ENCODE measurements at regions not wholly inside any gene's neighbourhood (a gene's known extent, or its start where the extent isn't known, plus 50 kb on each side); places are given as distances from the start of the nearest gene placed in this dataset.

DNA sequence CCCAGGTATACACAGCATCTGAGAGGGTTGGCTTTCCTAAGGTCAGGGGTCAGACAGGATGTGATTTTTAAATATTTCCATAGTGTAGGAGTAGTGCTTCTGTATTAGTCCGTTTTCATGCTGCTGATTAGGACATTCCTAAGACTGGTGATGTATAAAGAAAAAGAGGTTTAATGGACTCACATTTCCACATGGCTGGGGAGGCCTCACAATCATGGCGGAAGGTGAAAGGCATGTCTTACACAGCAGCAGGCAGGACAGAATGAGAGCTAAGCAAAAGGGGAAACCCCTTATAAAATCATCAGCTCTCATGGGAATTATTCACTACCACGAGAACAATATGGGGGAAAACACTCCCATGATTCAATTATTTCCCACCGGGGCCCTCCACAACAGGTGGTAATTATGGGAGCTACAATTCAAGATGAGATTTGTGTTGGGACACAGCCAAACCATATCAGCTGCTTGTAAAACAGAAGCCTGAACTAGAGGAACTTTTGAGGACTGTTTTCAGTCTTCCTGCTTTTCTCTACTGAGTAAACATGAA, 91.0 kb upstream of the MEI4 start:
- H2AFZ ChIP-seq (ENCODE audit: low read depth, low read length): no peak overlapping the region
- no peaks in the 10 kb centered on the region for H3K4me1 ChIP-seq (ENCODE audit: control insufficient read depth, extremely low read depth, insufficient read depth, low read length)
- intact Hi-C loops (cut with micrococcal nuclease): no loop called here
- no peak overlapping the region for H3K9ac ChIP-seq (replicated peaks; ENCODE audit: extremely low read depth, insufficient read depth, low read length)
- DNase-seq (ENCODE audit: low read depth, low spot score) (peak; percentile 54), FAIRE-seq (no peak)
- H3K36me3 ChIP-seq (ENCODE audit: control insufficient read depth in 2 of 2, extremely low read depth in 1 of 2, insufficient read depth in 2 of 2, low read length in 2 of 2): no peaks in the 10 kb centered on the region
- dilution Hi-C loops (cut with MboI; ENCODE audit: extremely low pct_ligation_motif_present, low sequenced_read_pairs): no loop called here
- ChIA-PET CTCF (interaction anchor here (1.2 kb wide), 1 partner anchor 58 kb away, joined by 4 read pairs; no protein-coding TSS in a partner anchor), POLR2A (no interaction called here)
- no peak overlapping the region for H3K4me3 ChIP-seq (replicated peaks in 1 of 3; ENCODE audit: insufficient read depth in 1 of 3, low read depth in 1 of 3, low read length in 3 of 3)
- H3K4me2 ChIP-seq (ENCODE audit: insufficient read depth, low read length): no peak overlapping the region
- H3K9me3 ChIP-seq (replicated peaks; ENCODE audit: control insufficient read depth, insufficient read depth, low read length): no peaks in the 10 kb centered on the region
- no peak for TF ChIP-seq POLR2A (IDR thresholded peaks at IDR 0.05; ENCODE audit: low read depth, low read length)
- TF ChIP-seq EZH2 (IDR thresholded peaks at IDR 0.05; ENCODE audit: borderline replicate concordance, low read depth, low read length, severe bottlenecking): no peak
- TF ChIP-seq MYC (IDR thresholded peaks at IDR 0.05; ENCODE audit: low read depth, low read length): no peak
- TF ChIP-seq, protein P1, sequence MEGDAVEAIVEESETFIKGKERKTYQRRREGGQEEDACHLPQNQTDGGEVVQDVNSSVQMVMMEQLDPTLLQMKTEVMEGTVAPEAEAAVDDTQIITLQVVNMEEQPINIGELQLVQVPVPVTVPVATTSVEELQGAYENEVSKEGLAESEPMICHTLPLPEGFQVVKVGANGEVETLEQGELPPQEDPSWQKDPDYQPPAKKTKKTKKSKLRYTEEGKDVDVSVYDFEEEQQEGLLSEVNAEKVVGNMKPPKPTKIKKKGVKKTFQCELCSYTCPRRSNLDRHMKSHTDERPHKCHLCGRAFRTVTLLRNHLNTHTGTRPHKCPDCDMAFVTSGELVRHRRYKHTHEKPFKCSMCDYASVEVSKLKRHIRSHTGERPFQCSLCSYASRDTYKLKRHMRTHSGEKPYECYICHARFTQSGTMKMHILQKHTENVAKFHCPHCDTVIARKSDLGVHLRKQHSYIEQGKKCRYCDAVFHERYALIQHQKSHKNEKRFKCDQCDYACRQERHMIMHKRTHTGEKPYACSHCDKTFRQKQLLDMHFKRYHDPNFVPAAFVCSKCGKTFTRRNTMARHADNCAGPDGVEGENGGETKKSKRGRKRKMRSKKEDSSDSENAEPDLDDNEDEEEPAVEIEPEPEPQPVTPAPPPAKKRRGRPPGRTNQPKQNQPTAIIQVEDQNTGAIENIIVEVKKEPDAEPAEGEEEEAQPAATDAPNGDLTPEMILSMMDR (IDR thresholded peaks at IDR 0.05; ENCODE audit: extremely low read depth in 1 of 2, insufficient read depth in 1 of 2, low read depth in 1 of 2, low read length in 2 of 2): no peak
- no peak for TF ChIP-seq GATA2 (IDR thresholded peaks at IDR 0.05; ENCODE audit: insufficient read depth, insufficient read length, low read depth, low read length)
- no peak for TF ChIP-seq POLR2AphosphoS5 (IDR thresholded peaks at IDR 0.05; ENCODE audit: insufficient read depth, low read depth, low read length)
- TF ChIP-seq JUN (IDR thresholded peaks at IDR 0.05; ENCODE audit: borderline replicate concordance, insufficient read depth, insufficient read length, low read depth): no peak
- TF ChIP-seq FOS (IDR thresholded peaks at IDR 0.05; ENCODE audit: borderline replicate concordance, insufficient read depth, low read length): no peak
- TF ChIP-seq, protein P2, sequence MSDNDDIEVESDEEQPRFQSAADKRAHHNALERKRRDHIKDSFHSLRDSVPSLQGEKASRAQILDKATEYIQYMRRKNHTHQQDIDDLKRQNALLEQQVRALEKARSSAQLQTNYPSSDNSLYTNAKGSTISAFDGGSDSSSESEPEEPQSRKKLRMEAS (IDR thresholded peaks at IDR 0.05; ENCODE audit: insufficient read depth, insufficient read length): no peak
- H3K9me1 ChIP-seq (replicated peaks; ENCODE audit: control insufficient read depth, extremely low read depth, insufficient read depth, low read length): no peaks in the 10 kb centered on the region
- H3K27me3 ChIP-seq (ENCODE audit: control insufficient read depth in 2 of 2, insufficient read depth in 2 of 2, low read length in 2 of 2): no peaks in the 10 kb centered on the region
- no peaks in the 10 kb centered on the region for H3K79me2 ChIP-seq (ENCODE audit: control insufficient read depth, insufficient read depth, low read length)
- no peak overlapping the region for H3K27ac ChIP-seq (ENCODE audit: insufficient read depth, low read depth, low read length)
- no peaks in the 10 kb centered on the region for H4K20me1 ChIP-seq (replicated peaks; ENCODE audit: control insufficient read depth, extremely low read depth, insufficient read depth, low read length)
- BruUV-seq (replicated peaks): no TSS peak

All from endothelial cell of umbilical vein (primary cell).